ENCODE measurements at regions not wholly inside any gene's neighbourhood (a gene's known extent, or its start where the extent isn't known, plus 50 kb on each side); places are given as distances from the start of the nearest gene placed in this dataset.

- WGBS, 2 experiments (ENCODE audit: extremely low coverage in 2 of 2, insufficient read length in 1 of 2) = no CpG with 5 or more reads among the region's 4 CpGs
- no peak overlapping the region for H3K4ac ChIP-seq (ENCODE audit: low read depth, low read length)
- DNase-seq (no peak), ATAC-seq (ENCODE audit: low read depth) (no peak)
- POLR2A ChIA-PET (ENCODE audit: unreplicated experiment) = no interaction called here
- TF ChIP-seq MAFK (IDR thresholded peaks at IDR 0.05; ENCODE audit: low read depth, low read length) = no peak
- H3K9ac ChIP-seq (ENCODE audit: low read depth, low read length) = no peak overlapping the region
- H3K4me1 ChIP-seq (ENCODE audit: control insufficient read depth, insufficient read depth, low read length) = no peaks in the 10 kb centered on the region
- peaks cover 5% of the 10 kb centered on the region; the same call in 1 of the 2 replicates for H3K9me3 ChIP-seq (ENCODE audit: control insufficient read depth, insufficient read depth, low read length)
- no peak overlapping the region for H3K23ac ChIP-seq (ENCODE audit: low read depth, low read length)
- no peaks in the 10 kb centered on the region for H3K79me1 ChIP-seq (ENCODE audit: low read depth in 1 of 2, low read length in 2 of 2)
- H3K27ac ChIP-seq (ENCODE audit: insufficient read depth, low read length) = no peak overlapping the region
- no peaks in the 10 kb centered on the region for H3K36me3 ChIP-seq (ENCODE audit: control insufficient read depth, insufficient read depth, low read length)
- no peak overlapping the region for H2BK20ac ChIP-seq (ENCODE audit: low read depth, low read length)
- no peak overlapping the region for H2BK5ac ChIP-seq (ENCODE audit: low read depth, low read length, poor library complexity, severe bottlenecking)
- intact Hi-C loops (cut with micrococcal nuclease) (no loop called here), in situ Hi-C loops (cut with MboI; ENCODE audit: low sequenced_read_pairs) (no loop called here), dilution Hi-C loops (cut with HindIII; ENCODE audit: low sequenced_read_pairs, unreplicated experiment) (no loop called here)
- no peaks in the 10 kb centered on the region for H3K27me3 ChIP-seq (ENCODE audit: control insufficient read depth, insufficient read depth, low read length)
- H4K91ac ChIP-seq (ENCODE audit: insufficient read depth, low read depth, low read length) = no peak overlapping the region
- no TSS peak for BruUV-seq (replicated peaks)
- H2AK9ac ChIP-seq (replicated peaks; ENCODE audit: low read depth, low read length, poor library complexity) = no peak overlapping the region
- H4K20me1 ChIP-seq (ENCODE audit: insufficient read depth, low read length) = no peaks in the 10 kb centered on the region
- H3K4me3 ChIP-seq (ENCODE audit: insufficient read depth, low read depth, low read length) = no peak overlapping the region
- no peak overlapping the region for H2AK5ac ChIP-seq (ENCODE audit: low read depth, low read length)
- H3K4me2 ChIP-seq (ENCODE audit: low read depth, low read length) = no peak overlapping the region
- no peak overlapping the region for H4K5ac ChIP-seq (ENCODE audit: low read depth, low read length)
- H2AFZ ChIP-seq (replicated peaks; ENCODE audit: low read length, poor library complexity) = no peak overlapping the region
- no peak overlapping the region for H2BK120ac ChIP-seq (ENCODE audit: low read depth, low read length)
- H3K56ac ChIP-seq (ENCODE audit: extremely low read depth, insufficient read depth, low read length) = no peak overlapping the region
- H3K18ac ChIP-seq (ENCODE audit: low read depth, low read length) = no peak overlapping the region
- no peaks in the 10 kb centered on the region for H3K9me1 ChIP-seq (ENCODE audit: insufficient read depth, low read length)
- CTCF ChIA-PET = no interaction called here
- H2BK15ac ChIP-seq (ENCODE audit: low read depth, low read length) = no peak overlapping the region
- H4K8ac ChIP-seq (ENCODE audit: low read depth in 2 of 2, low read length in 2 of 2) = no peak overlapping the region
- no peak overlapping the region for H3K14ac ChIP-seq (replicated peaks; ENCODE audit: low read depth, low read length)
These were observed 932.9 kb downstream of the ADGRL2 start for GRCh38 chr1:82733645-82734044.
